DMS79 treated with DMSO at 0.1 percent for 48 hours (cell line): ENCODE measurements at regions not wholly inside any gene's neighbourhood (a gene's known extent, or its start where the extent isn't known, plus 50 kb on each side); places are given as distances from the start of the nearest gene placed in this dataset.
A peak's percentile ranks its signal among the peaks of the same experiment; 100 is the strongest.

ENCODE experiments used
- DNase-seq: peaks from one replicate; lab custom pipeline; 2025; lab: John Stamatoyannopoulos, UW

DNA sequence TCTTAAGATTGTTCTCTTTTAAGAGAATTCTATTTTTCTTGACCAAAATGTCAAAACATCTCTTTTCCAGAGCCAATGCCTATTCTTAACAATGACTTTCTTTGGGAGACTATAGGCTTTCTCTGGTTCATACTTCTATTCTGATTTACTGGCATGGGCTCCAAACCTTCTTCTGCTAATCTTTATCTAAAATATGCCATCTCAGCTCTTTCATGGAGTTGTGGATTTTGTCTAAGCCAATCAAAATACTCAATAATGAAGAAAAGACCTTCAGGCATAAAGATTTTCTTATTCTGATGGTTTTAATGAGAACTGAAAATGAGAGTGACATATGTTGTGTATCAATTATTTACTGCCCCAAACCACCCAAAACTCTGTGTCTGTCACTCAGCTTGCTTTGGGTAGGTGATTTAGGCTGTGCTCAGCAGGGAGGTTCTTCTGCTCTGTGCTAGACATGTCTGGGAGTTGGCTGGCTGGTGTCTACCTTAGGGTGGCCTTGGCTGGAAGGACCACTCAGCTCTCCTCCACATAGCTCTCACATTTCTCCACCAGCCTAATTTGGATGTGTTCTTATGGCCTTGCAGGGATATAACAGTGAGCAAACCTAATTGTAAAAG is 270.8 kb downstream of the PRDM2 start:
- DNase-seq: no peak

DNA sequence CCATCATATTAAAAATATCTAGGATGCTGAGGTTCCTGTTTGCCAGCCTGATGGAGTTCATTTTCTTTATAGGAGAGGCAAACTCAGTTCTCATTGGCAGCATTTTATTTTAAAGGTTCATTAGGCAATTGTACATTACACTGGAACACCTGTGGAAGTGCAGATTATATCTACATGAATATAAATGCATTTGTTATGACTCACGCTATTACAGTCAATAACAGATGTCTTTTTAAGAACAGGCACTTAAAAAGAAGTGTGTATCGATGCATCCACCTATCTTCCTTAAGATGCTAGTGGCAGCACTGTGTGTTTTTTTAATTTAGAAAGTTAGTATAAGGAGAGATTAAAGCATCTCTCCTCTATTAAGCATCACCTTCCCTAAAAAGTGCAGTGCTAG is 276.5 kb downstream of the PRDM2 start:
- no peak for DNase-seq

DNA sequence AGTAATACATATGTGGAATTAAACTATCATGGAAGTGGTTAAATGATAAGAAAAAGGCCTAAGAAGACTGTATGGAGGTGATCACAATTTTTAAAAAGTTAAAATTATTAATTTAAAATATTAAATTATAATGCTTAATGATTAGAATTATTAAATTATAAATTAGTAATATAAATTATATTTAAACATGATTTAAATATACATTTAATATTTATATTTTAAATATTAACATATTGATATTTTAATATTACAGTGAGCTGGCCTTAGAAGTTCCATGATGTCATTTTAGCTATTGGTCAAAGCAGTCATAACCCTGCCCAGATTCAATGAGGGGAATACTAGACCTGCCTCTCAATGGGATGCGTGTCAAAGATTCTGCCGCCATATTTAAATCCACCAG is 281.2 kb downstream of the PRDM2 start:
- DNase-seq: no peak

GRCh38 chr1:13983393-13983792 is 283.4 kb downstream of the PRDM2 start:
- no peak for DNase-seq

GRCh38 chr1:13990939-13991338 is 291.0 kb downstream of the PRDM2 start:
- no peak for DNase-seq

GRCh38 chr1:13992489-13993285 is 292.7 kb downstream of the PRDM2 start:
- no peak for DNase-seq

DNA sequence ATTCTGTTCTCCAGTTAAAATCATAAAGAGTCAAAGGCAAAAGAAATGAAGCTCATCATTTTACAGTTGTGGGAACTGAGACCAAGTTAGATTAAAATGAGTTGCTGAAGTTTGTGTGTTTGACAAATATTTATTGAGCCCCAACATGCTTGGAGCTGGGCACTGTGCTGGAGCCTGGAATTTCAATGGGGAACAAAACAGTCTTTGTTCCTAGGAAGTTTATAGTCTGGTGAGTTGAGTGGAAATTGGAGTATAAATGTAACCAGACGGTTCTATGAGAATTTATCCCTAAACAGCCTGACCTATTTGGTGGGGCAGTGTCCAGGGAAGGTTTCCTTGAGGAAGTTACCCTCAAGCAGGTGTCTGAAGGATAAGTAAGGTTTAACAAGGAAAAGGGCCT is 294.4 kb downstream of the PRDM2 start:
- no peak for DNase-seq

DNA sequence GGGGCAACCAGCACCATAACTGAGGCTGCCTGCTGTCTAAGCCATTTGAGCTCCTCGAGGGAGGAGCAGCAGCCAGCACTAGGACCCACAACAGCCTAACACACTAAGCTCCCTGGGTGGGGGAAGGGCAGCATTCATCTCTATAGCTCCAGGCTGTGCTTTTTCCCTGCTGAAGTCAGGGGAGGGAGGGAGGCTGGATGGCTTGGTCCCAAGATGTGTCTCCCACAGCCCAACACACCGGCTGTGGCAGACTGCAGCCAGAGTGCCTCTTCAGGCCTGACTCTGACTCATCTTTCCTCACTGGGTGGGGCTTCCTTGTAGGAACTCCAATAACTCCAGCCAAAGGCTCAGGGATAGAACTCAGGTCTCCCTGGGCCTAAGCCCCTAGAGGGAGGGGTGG is 296.3 kb downstream of the PRDM2 start:
- no peak for DNase-seq

DNA sequence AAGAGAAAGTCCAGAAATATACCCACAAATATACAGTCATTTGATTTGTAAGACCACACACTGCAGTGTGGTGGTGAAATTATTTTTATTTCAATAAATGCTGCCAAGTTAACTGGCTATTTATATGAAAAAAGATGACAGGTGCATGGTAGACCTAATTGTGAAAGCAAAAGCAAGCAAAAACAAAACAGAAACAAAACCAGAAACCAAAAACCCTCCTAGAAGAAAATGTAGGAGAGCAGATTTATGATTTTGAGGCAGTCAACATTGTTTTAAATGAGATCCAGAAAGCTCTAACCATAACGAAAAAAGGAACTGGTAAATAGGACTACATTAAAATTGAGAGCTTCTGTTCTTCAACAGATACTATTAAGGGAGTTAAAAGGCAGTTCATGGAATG is 303.6 kb downstream of the PRDM2 start:
- DNase-seq: no peak

DNA sequence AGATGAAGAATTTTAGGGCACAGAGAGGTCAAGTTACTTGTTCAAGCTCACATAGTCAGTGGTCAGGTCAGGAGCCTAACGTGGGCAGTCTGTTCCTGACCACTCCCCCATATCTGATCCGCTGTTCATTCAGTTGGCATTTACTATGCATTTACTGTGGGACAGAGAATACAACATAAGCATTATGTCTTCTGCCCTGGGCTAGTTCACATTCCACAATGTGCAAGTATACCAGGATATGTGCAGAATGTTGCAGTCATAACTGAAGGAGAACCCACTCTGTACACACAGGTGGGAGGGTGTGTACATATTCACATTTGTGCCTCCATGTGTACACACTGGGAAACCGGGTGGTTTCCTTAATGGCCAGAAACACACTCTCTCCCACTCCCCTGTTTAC is 309.6 kb downstream of the PRDM2 start:
- no peak for DNase-seq

DNA sequence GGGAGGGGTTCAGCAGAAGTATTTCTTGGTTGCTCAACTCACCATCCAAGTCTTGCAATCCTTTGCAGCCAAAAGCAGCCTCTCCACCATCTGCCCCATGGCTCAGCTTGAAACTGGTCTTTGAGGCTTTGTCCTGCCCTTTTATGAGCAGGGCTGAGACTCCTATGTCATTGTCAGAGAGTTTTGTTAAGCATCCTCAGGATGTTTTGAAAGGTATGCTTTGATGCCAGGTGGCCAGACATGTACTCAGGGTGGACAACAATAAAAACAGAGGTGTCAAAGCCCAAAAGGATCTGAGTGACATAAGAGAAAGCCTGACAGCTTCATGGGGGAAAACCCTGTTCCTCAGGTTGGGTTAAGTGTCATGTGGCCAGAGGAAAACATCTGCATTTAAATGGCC is 310.5 kb downstream of the PRDM2 start:
- no peak for DNase-seq

DNA sequence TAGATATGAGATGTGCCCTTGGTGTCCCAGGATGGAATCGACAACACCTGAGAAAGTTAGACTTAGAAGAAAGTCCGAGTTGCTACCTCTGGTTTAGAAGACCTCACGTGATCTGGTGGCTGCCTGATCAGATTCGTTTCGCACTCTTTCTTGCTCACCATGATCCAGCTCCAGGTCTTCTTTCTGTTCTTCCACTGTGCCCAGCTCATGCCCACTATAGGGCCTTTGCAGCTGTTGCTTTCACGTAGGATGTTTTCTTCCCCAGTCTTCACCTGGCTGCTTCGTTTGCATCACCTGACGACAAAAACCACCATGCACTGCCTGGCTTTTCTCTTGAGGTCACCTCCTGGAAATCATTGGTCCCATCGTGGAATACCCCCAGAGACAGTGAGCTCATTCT is 311.1 kb downstream of the PRDM2 start:
- DNase-seq: no peak

- no peak for DNase-seq
These were observed 311.9 kb downstream of the PRDM2 start for GRCh38 chr1:14011888-14012287.

DNA sequence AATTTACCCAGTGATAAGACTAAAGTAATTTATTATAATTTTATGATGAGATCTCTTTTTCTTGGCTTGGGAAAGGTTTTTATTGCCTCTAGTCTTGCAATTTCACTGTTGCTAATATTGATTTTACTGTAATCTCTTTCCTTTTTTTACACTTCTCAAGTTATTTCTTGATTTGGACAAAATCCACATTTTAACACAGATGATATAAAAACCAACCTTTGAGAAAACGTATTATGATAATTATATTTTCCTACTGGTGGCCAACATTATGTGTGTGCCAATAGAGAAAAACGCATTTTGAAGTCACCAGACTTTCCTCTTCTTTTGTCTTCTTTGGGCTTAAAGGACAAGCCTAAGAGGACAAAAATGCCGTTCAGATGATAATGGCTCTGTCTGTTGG is 314.9 kb downstream of the PRDM2 start:
- no peak for DNase-seq

DNA sequence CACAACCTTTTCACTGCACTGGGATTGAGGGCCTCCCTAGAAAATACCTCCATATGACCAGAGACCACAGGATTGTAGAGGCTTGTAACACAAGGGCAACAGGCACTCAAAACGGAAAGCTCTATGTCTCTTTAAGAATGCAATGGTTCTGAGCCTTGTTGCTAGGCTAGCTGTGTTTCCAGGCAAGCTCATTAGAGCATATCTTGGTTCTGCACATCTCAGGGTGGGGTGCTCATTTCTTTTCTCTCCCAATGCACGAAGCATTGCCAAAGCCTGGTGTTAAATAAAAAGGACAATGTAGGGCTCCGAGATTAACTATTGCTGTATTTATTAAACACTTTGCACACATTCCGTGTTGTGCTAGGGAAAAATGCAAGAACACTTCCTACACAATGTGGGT is 315.9 kb downstream of the PRDM2 start:
- no peak for DNase-seq

DNA sequence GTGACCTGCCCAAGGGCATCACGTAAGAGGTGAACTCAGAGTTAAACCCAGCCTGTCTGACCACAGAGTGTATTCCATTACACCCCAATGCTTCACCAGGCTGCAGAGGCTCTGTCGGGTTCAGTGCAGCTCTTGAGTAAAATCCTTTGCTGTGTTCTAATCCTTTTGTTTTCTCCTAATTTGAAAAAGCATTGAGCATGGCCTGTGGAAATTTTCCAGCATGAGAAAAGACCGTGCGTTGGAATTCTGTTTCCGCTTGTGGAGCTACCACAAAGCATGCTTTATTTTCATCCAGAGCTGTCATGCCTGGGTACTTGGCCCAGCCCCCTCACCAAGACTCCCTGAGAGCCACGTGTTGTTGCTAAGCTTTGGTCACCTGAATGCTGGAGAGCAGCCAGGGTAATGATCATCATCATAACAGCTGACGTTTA is 317.6 kb downstream of the PRDM2 start:
- peak; percentile 11 for DNase-seq

- no peak for DNase-seq
These were observed 319.5 kb downstream of the PRDM2 start for GRCh38 chr1:14019461-14019860.

GRCh38 chr1:14020006-14020405 is 320.0 kb downstream of the PRDM2 start:
- no peak for DNase-seq

DNA sequence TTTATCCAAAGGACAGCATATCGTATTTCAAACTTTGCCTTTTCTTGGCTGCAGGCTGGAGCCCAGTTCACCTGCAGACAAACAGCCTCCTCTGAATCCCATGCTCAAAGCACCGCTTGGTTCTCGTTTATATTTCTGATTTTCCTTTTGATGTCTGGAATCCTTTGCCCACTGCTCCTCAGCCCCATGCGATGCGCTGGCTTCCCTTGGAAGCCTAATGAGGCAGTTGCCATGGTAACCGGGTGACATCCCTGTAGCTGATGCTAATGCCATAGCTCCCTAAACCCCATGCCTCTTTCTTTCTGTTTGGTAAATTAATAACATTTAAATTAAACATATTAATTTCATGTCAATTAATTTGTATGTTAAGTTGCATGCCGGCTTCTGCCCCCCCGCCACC is 327.1 kb downstream of the PRDM2 start:
- DNase-seq: peak; percentile 10

DNA sequence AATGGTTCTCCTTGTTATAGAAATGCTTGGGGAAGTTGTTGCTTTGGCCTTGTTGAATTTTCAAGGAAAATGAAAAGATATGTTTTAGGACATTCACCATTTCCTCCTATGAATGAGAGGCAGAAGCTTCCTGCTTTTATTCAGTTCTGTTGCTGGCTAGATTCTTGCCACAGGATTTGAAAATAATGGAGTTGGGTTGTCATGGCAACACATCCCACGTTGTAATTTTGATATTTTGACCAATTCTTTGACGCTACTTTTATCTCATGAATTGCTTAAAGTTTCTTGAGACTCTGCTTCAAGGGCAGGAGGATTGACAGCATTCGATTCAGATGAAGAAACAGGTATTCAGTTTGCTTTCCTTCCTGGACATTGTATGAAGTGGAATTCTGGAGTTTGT is 331.5 kb downstream of the PRDM2 start:
- no peak for DNase-seq

GRCh38 chr1:14034506-14034905 is 334.5 kb downstream of the PRDM2 start:
- DNase-seq: no peak

DNA sequence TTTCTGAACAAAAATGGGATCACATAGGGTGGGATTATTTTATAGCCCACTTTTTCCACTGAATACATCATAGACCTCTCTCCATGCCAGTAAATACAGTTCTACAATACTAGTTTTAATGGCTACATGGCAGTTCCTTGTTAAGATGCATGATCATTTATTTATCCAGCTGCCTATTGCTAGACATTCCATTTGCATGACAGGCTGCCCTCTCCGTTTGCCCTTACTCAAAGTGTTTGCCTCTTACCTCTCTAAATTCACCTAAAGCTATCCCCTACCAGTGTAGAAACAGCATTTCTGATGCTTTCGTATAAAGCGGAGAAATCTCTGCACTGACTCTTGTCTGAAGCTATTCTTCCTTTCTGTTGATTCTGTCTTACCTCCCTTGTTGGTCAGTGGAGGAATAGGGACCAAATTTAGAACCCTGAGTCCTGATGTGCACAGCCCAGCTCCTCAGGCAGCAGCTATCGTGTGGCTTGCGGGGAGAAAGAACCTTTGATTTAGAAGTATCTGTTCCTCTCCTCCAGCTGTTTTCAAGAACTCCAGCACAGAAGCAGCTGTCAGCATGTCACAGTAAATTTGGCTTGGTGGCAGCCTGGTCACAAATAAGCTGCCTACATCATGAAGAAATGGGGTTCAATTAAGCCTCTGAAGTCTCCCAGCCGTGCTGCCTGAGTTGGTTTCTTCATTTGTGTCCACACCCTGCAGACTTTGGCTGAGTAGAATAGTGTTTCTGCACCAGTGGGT is 337.3 kb downstream of the PRDM2 start:
- peak; percentile 49 for DNase-seq
